GM18868 (cell line): ENCODE measurements at regions not wholly inside any gene's neighbourhood (a gene's known extent, or its start where the extent isn't known, plus 50 kb on each side); places are given as distances from the start of the nearest gene placed in this dataset.
"Not testable (repeated sequence)": the region's sequence is repeated elsewhere in the genome, so short reads cannot be mapped to it uniquely, and the experiment has no call there.

Source experiments
- ATAC-seq: cut with Tn5 transposase; IDR thresholded peaks from one replicate; pipeline ENCODE4 v1.9.1; 2021; ENCODE audit warnings: mild to moderate bottlenecking, moderate library complexity; ENCODE audit not compliant: unreplicated experiment

- no peak for ATAC-seq
These were observed 233.4 kb upstream of the SYT10 start for GRCh38 chr12:33672836-33673577.

- no peak for ATAC-seq
These were observed 237.2 kb upstream of the SYT10 start for GRCh38 chr12:33676866-33677265.

GRCh38 chr12:33678221-33678964 is 238.8 kb upstream of the SYT10 start:
- ATAC-seq = no peak

- ATAC-seq = no peak
These were observed 250.9 kb upstream of the SYT10 start for GRCh38 chr12:33690562-33690961.

GRCh38 chr12:33703221-33703620 is 263.6 kb upstream of the SYT10 start:
- no peak for ATAC-seq

GRCh38 chr12:33706927-33707326 is 267.3 kb upstream of the SYT10 start:
- ATAC-seq = no peak

- ATAC-seq = no peak
These were observed 269.3 kb upstream of the SYT10 start for GRCh38 chr12:33708935-33709334.

- ATAC-seq = no peak
These were observed 270.9 kb upstream of the SYT10 start for GRCh38 chr12:33710548-33710947.

GRCh38 chr12:33718631-33719030 is 279.0 kb upstream of the SYT10 start:
- no peak for ATAC-seq

GRCh38 chr12:33721561-33721960 is 281.9 kb upstream of the SYT10 start:
- no peak for ATAC-seq

- no peak for ATAC-seq
These were observed 285.2 kb upstream of the SYT10 start for GRCh38 chr12:33724867-33725266.

- no peak for ATAC-seq
These were observed 287.4 kb upstream of the ALG10 start for GRCh38 chr12:33734871-33735270.

- ATAC-seq = no peak
These were observed 269.4 kb upstream of the ALG10 start for GRCh38 chr12:33752854-33753253.

GRCh38 chr12:33757701-33758100 is 264.6 kb upstream of the ALG10 start:
- ATAC-seq = peak; percentile 80

- no peak for ATAC-seq
These were observed 263.0 kb upstream of the ALG10 start for GRCh38 chr12:33759279-33759678.

GRCh38 chr12:33763331-33763730 is 259.0 kb upstream of the ALG10 start:
- no peak for ATAC-seq

GRCh38 chr12:33770652-33771051 is 251.6 kb upstream of the ALG10 start:
- ATAC-seq = no peak

- no peak for ATAC-seq
These were observed 250.4 kb upstream of the ALG10 start for GRCh38 chr12:33771889-33772288.

- not testable (repeated sequence) for ATAC-seq
These were observed 249.2 kb upstream of the ALG10 start for GRCh38 chr12:33773091-33773490.

- ATAC-seq = no peak
These were observed 235.8 kb upstream of the ALG10 start for GRCh38 chr12:33786532-33786931.

- ATAC-seq = no peak
These were observed 227.3 kb upstream of the ALG10 start for GRCh38 chr12:33794954-33795353.

GRCh38 chr12:33795536-33795935 is 226.8 kb upstream of the ALG10 start:
- ATAC-seq = no peak
